Right atrium auricular region (tissue), 2 donors: ENCODE measurements at regions not wholly inside any gene's neighbourhood (a gene's known extent, or its start where the extent isn't known, plus 50 kb on each side); places are given as distances from the start of the nearest gene placed in this dataset.

Source experiments
- DNase-seq: peaks from one replicate; pipeline ENCODE4 v3.0.0-alpha.2; 2019; ENCODE audit warnings: low spot score
- H3K27ac ChIP-seq, 2 donors: fragments of 200-600 bp; sonication (generic); 1 replicate in 1 of 2; 2 replicates in 1 of 2; pipeline ENCODE4 v1.5.1; 2016 to 2019
- H3K27me3 ChIP-seq, 2 donors: fragments of 200-600 bp; sonication (generic); one replicate each; pipeline versions ENCODE4 v1.5.1 to v1.6.0; 2017 to 2019
- H3K36me3 ChIP-seq: fragments of 200-600 bp; sonication (generic); one replicate; pipeline ENCODE4 v1.5.1; 2016
- H3K4me1 ChIP-seq, 2 donors: fragments of 200-600 bp; sonication (generic); one replicate each; pipeline versions ENCODE4 v1.5.1 to v1.6.0; 2017 to 2019
- H3K4me3 ChIP-seq, 2 donors: fragments of 200-600 bp; sonication (generic); 1 replicate in 1 of 2; 2 replicates in 1 of 2; pipeline ENCODE4 v1.5.1; 2017 to 2019; ENCODE audit warnings: mild to moderate bottlenecking in 1 of 2, moderate library complexity in 1 of 2
- H3K9me3 ChIP-seq, 2 donors: fragments of 200-600 bp; sonication (generic); one replicate each; pipeline ENCODE4 v1.5.1; 2019
- TF ChIP-seq, protein P1 (sequence below), 2 donors: fragments of 200-600 bp; sonication (generic); IDR thresholded peaks; one replicate each; pipeline ENCODE4 v1.5.1; 2019; ENCODE audit warnings: antibody characterized with exemption in 2 of 2

GRCh38 chr2:150788426-150789140 lies 301.1 kb upstream of the RND3 start:
- TF ChIP-seq, protein P1, sequence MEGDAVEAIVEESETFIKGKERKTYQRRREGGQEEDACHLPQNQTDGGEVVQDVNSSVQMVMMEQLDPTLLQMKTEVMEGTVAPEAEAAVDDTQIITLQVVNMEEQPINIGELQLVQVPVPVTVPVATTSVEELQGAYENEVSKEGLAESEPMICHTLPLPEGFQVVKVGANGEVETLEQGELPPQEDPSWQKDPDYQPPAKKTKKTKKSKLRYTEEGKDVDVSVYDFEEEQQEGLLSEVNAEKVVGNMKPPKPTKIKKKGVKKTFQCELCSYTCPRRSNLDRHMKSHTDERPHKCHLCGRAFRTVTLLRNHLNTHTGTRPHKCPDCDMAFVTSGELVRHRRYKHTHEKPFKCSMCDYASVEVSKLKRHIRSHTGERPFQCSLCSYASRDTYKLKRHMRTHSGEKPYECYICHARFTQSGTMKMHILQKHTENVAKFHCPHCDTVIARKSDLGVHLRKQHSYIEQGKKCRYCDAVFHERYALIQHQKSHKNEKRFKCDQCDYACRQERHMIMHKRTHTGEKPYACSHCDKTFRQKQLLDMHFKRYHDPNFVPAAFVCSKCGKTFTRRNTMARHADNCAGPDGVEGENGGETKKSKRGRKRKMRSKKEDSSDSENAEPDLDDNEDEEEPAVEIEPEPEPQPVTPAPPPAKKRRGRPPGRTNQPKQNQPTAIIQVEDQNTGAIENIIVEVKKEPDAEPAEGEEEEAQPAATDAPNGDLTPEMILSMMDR (IDR thresholded peaks at IDR 0.05): no peak
- H3K36me3 ChIP-seq: no peaks in the 10 kb centered on the region
- no peak for DNase-seq
- no peaks in the 10 kb centered on the region for H3K27me3 ChIP-seq
- no peak overlapping the region for H3K4me3 ChIP-seq
- H3K9me3 ChIP-seq: peaks cover 0 to 20% of the 10 kb centered on the region in 2 donors
- H3K4me1 ChIP-seq: no peaks in the 10 kb centered on the region
- no peak overlapping the region for H3K27ac ChIP-seq

DNA sequence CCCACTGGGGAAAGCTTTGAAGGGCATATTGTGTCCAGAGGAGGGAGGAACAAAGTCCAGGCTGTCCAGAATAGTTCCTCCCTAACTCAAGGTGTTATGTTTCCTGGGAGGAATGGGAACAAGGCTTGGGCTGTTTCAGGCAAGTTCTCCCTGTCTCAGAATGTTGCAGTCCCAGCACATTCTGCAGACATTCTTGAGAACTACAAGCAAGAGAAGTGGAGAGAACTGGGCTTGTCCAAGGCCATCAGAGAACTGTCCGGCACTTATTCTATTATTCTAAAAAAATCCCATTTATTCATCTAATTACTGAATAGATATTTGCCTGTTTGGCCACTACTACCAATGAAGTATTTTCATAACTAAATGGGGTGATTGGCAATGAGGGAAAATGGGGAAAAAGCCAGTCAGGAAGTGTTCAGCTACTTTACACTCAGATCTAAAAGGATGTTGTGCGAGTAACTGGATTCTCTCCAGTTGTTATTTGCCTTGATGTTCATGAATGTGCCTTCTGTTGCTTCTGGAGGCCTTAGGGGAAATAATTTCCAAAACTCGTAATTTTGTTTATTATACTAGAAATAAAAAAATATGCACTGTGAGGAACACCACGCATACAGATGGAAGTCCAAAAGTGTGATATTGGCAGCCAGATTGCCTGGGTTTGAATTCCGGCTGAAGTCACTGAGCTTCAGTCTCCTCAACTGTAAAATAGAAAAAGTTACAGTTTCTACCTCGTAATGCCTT lies 300.1 kb upstream of the RND3 start:
- TF ChIP-seq, protein P1 (IDR thresholded peaks at IDR 0.05): no peak
- H3K36me3 ChIP-seq: no peaks in the 10 kb centered on the region
- DNase-seq: no peak
- no peak overlapping the region for H3K4me3 ChIP-seq
- H3K27me3 ChIP-seq: no peaks in the 10 kb centered on the region
- no peaks in the 10 kb centered on the region for H3K4me1 ChIP-seq
- no peak overlapping the region for H3K27ac ChIP-seq
- peaks cover 0 to 20% of the 10 kb centered on the region in 2 donors for H3K9me3 ChIP-seq

GRCh38 chr2:150784389-150784788 lies 296.9 kb upstream of the RND3 start:
- Histone ChIP-seq H3K4me3 (no peak overlapping the region), H3K27me3 (no peaks in the 10 kb centered on the region), H3K36me3 (no peaks in the 10 kb centered on the region), H3K9me3 (no peaks in the 10 kb centered on the region), H3K27ac (no peak overlapping the region), H3K4me1 (no peaks in the 10 kb centered on the region)
- DNase-seq: no peak
- TF ChIP-seq, protein P1 (IDR thresholded peaks at IDR 0.05): no peak

DNA sequence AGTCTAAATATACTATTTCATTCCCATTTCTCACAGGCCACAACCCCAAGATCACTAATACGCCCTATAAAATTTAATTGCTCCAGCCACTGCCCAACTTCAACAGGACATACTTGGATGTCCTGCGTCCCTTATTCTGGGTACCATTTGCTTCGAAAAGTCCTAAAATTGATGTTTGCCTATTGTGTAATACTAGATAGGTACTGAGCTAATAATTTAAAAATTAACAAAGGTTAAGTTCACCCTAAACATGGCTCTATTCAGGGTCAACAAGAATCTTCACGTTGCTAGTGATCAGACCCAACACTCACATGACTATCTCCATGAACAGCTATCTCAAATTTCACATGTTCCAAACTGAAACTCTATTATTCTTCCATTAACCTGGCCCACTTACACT lies 296.4 kb upstream of the RND3 start:
- Histone ChIP-seq H3K27ac (no peak overlapping the region), H3K36me3 (no peaks in the 10 kb centered on the region), H3K27me3 (no peaks in the 10 kb centered on the region), H3K4me1 (no peaks in the 10 kb centered on the region), H3K9me3 (no peaks in the 10 kb centered on the region), H3K4me3 (no peak overlapping the region)
- DNase-seq: no peak
- TF ChIP-seq, protein P1 (IDR thresholded peaks at IDR 0.05): no peak

GRCh38 chr2:150783015-150783414 lies 295.5 kb upstream of the RND3 start:
- H3K4me3 ChIP-seq: no peak overlapping the region

More at GRCh38 chr2:150783015-150783414, 295.5 kb upstream of the RND3 start:
- no peaks in the 10 kb centered on the region for H3K4me1 ChIP-seq
- H3K27me3 ChIP-seq: no peaks in the 10 kb centered on the region
- no peaks in the 10 kb centered on the region for H3K9me3 ChIP-seq
- H3K36me3 ChIP-seq: no peaks in the 10 kb centered on the region
- no peak overlapping the region for H3K27ac ChIP-seq
- TF ChIP-seq, protein P1 (IDR thresholded peaks at IDR 0.05): no peak
- no peak for DNase-seq
